IPS-18a (cell line): ENCODE measurements at regions not wholly inside any gene's neighbourhood (a gene's known extent, or its start where the extent isn't known, plus 50 kb on each side); places are given as distances from the start of the nearest gene placed in this dataset.

ENCODE experiments used
- H3K27ac ChIP-seq: one replicate; pipeline ENCODE4 v1.5.1; 2013; ENCODE audit warnings: low read length
- H3K27me3 ChIP-seq: one replicate; pipeline ENCODE4 v1.6.1; 2013; ENCODE audit warnings: mild to moderate bottlenecking, low read length; ENCODE audit not compliant: control insufficient read depth, insufficient read depth
- H3K36me3 ChIP-seq: one replicate; pipeline ENCODE4 v1.6.1; 2013; ENCODE audit warnings: low read depth, low read length; ENCODE audit not compliant: control insufficient read depth
- H3K4me1 ChIP-seq: one replicate; pipeline ENCODE4 v1.6.1; 2013; ENCODE audit warnings: low read depth, low read length; ENCODE audit not compliant: control insufficient read depth
- H3K4me3 ChIP-seq: one replicate; pipeline ENCODE4 v1.5.1; 2013; ENCODE audit warnings: low read length
- H3K9ac ChIP-seq: one replicate; pipeline ENCODE4 v1.6.1; 2013; ENCODE audit warnings: mild to moderate bottlenecking, low read length, moderate library complexity
- H3K9me3 ChIP-seq: one replicate; pipeline ENCODE4 v1.6.1; 2013; ENCODE audit warnings: low read depth, low read length; ENCODE audit not compliant: control insufficient read depth

- no peaks in the 10 kb centered on the region for H3K27me3 ChIP-seq
- H3K4me1 ChIP-seq, result no peaks in the 10 kb centered on the region
- no peak overlapping the region for H3K4me3 ChIP-seq
Observed at GRCh38 chr3:110895054-110895453, 176.6 kb upstream of the NECTIN3 start.

GRCh38 chr3:110897046-110897445 is 174.6 kb upstream of the NECTIN3 start:
- Histone ChIP-seq H3K4me3 (no peak overlapping the region), H3K27me3 (no peaks in the 10 kb centered on the region), H3K4me1 (no peaks in the 10 kb centered on the region), H3K36me3 (no peaks in the 10 kb centered on the region), H3K27ac (no peak overlapping the region), H3K9ac (no peak overlapping the region), H3K9me3 (peaks cover 2% of the 10 kb centered on the region)

More at GRCh38 chr3:110895054-110895453, 176.6 kb upstream of the NECTIN3 start:
- H3K27ac ChIP-seq, result no peak overlapping the region
- peaks cover 2% of the 10 kb centered on the region for H3K9me3 ChIP-seq
- H3K36me3 ChIP-seq, result no peaks in the 10 kb centered on the region
- no peak overlapping the region for H3K9ac ChIP-seq

- Histone ChIP-seq H3K9me3 (no peaks in the 10 kb centered on the region), H3K36me3 (no peaks in the 10 kb centered on the region), H3K4me1 (no peaks in the 10 kb centered on the region), H3K9ac (no peak overlapping the region), H3K4me3 (no peak overlapping the region), H3K27me3 (no peaks in the 10 kb centered on the region), H3K27ac (no peak overlapping the region)
Observed at GRCh38 chr3:110900576-110900975, 171.0 kb upstream of the NECTIN3 start.

GRCh38 chr3:110901536-110901935 is 170.1 kb upstream of the NECTIN3 start:
- no peaks in the 10 kb centered on the region for H3K27me3 ChIP-seq
- no peak overlapping the region for H3K4me3 ChIP-seq
- H3K36me3 ChIP-seq, result no peaks in the 10 kb centered on the region
- no peak overlapping the region for H3K9ac ChIP-seq
- no peak overlapping the region for H3K27ac ChIP-seq
- H3K9me3 ChIP-seq, result no peaks in the 10 kb centered on the region
- no peaks in the 10 kb centered on the region for H3K4me1 ChIP-seq

DNA sequence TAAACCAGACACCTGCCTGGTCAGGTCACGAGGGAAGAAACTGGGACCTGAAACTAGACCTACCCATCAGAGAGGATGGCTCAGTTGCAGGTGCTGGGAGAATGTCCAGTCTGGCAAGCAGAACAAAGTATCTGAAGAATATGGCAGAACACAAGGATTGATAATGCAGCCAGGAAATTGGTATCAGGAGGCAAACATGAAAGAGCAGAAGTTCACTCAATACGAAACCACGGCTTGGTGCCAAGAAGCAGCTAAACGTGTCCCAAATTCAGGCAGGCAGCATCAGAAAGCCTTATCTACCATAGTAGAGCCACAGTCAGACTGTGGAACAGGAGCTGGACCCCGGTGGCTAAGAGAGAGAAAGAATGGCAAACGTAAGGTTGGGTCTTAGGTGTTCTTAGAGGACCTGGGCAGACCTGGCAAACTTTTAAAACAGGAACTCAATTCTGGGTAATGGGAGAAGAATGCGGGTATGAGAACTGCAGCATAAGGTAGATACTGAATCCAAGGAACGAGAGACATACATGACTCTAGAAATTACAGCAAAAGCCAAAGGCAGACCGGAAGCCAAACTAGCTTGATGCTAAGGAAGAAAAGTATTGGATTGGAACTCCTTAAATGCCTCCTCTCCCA is 169.0 kb upstream of the NECTIN3 start:
- H3K4me1 ChIP-seq, result no peaks in the 10 kb centered on the region
- no peak overlapping the region for H3K27ac ChIP-seq
- H3K27me3 ChIP-seq, result no peaks in the 10 kb centered on the region
- H3K9me3 ChIP-seq, result no peaks in the 10 kb centered on the region
- no peaks in the 10 kb centered on the region for H3K36me3 ChIP-seq
- H3K9ac ChIP-seq, result no peak overlapping the region
- H3K4me3 ChIP-seq, result no peak overlapping the region

DNA sequence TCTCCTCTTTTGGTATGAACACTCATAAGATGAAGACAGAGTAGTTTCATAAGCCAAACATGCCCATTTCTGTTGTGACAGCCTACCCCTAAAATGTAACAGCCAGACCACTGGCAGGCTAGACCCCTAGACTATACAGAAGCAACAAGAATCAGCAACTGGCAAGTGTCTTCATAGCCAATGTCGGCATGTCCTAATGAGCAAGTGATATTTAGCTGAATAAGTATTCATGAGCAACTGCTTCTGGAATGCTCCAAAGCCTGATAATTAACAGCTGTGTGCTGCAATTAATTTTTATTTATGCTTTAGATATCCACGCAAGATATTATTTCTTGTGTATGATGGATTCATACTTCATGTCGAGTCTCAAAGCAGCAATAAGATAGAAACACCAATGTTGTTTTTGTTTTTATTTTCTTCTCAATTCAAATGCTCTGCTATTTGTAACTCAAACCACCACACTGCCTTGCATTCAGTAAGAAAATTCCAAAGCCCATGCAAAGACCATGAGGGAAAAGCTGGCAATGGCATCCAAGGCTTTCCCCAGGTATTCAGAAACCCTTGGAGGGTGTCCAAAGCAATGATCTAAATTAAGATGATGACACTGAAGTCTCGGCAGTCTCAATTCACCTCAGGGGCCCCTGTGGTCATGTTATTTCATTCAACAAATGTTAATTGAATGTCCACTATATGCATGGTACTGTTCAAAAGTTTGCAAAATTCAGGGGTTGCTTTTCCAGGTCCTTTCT is 167.7 kb upstream of the NECTIN3 start:
- Histone ChIP-seq H3K27me3 (no peaks in the 10 kb centered on the region), H3K27ac (no peak overlapping the region), H3K9ac (no peak overlapping the region), H3K36me3 (no peaks in the 10 kb centered on the region), H3K9me3 (no peaks in the 10 kb centered on the region), H3K4me1 (no peaks in the 10 kb centered on the region), H3K4me3 (no peak overlapping the region)

GRCh38 chr3:110904520-110904890 is 167.1 kb upstream of the NECTIN3 start:
- Histone ChIP-seq H3K27ac (no peak overlapping the region), H3K27me3 (no peaks in the 10 kb centered on the region), H3K36me3 (no peaks in the 10 kb centered on the region), H3K9me3 (no peaks in the 10 kb centered on the region), H3K4me3 (no peak overlapping the region), H3K9ac (no peak overlapping the region), H3K4me1 (no peaks in the 10 kb centered on the region)

GRCh38 chr3:110905121-110905520 is 166.5 kb upstream of the NECTIN3 start:
- H3K9me3 ChIP-seq, result no peaks in the 10 kb centered on the region
- no peaks in the 10 kb centered on the region for H3K36me3 ChIP-seq
- no peak overlapping the region for H3K27ac ChIP-seq
- no peak overlapping the region for H3K9ac ChIP-seq
- H3K4me3 ChIP-seq, result no peak overlapping the region
- no peaks in the 10 kb centered on the region for H3K27me3 ChIP-seq
- peaks cover 5% of the 10 kb centered on the region for H3K4me1 ChIP-seq

DNA sequence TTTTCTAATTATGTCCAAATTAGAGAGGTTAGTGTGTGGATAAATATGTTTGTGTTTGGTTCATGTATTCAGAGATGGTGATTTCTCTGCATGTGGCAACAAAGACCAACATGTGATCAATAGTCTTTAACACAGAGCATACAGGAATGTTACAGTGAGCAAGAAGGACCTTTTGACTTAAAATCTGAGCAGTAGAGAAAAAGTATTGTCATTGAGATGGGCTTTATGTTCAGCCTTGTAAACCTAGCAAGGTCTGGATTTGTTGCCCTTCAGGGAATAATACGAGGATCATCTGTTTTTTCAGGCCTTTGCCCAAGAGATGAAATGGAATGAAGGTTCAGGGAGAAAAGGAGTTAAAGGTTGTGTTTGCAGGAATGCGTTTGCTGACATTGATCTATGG is 161.8 kb upstream of the NECTIN3 start:
- Histone ChIP-seq H3K4me3 (no peak overlapping the region), H3K4me1 (peaks cover 9% of the 10 kb centered on the region), H3K9ac (no peak overlapping the region), H3K9me3 (no peaks in the 10 kb centered on the region), H3K27ac (no peak overlapping the region), H3K27me3 (no peaks in the 10 kb centered on the region), H3K36me3 (no peaks in the 10 kb centered on the region)

DNA sequence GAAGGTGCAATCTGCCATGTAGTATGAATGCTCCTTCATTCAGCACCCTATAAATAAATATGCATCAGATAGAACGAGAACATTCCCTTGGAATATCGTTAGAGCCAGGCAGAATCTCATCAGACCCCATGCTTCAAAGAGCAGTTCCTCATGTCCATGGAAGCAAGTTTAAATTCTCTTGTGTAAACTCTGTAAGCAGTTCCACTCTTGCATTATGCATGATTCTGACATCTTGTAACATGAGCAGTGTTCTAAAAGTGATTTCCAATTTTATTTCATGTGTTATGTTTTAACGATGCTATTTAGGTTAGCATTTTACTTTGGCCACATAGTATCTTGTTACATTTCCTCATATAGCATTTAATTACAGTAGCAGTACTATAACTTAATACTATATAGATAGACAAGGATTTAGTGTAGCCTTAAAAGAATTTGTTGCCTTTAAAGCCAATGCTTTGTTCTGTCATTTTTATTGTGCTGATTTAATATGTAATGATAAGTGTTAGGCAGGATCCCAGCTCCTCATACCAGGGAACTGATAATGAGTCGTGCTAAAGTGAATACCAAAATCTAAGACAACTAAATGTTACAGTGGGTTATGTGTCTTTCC is 161.2 kb upstream of the NECTIN3 start:
- Histone ChIP-seq H3K9ac (no peak overlapping the region), H3K4me1 (peaks cover 9% of the 10 kb centered on the region), H3K27me3 (no peaks in the 10 kb centered on the region), H3K4me3 (no peak overlapping the region), H3K9me3 (no peaks in the 10 kb centered on the region), H3K27ac (no peak overlapping the region), H3K36me3 (no peaks in the 10 kb centered on the region)

DNA sequence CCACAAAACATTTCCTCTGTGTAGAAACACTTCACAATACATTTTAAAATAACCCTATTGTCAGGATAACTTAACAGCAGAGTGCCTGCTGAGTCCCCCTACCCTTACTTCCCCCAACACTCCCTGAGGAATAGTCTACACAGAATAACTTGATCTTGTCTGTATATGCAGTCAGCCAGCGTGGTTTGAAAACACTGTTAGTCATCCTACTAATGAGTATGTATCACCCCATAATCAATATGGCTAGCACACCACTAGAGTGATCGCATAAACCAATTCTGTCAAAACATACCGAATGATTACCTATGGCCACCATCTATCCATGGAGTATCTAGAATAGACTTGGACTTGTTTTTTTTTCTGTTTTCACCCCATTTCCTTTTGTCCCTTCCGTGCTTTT is 152.7 kb upstream of the NECTIN3 start:
- no peak overlapping the region for H3K27ac ChIP-seq
- H3K4me1 ChIP-seq, result peaks cover 24% of the 10 kb centered on the region
- no peak overlapping the region for H3K9ac ChIP-seq
- no peak overlapping the region for H3K4me3 ChIP-seq
- H3K27me3 ChIP-seq, result no peaks in the 10 kb centered on the region
- H3K36me3 ChIP-seq, result no peaks in the 10 kb centered on the region
- peaks cover 8% of the 10 kb centered on the region for H3K9me3 ChIP-seq

DNA sequence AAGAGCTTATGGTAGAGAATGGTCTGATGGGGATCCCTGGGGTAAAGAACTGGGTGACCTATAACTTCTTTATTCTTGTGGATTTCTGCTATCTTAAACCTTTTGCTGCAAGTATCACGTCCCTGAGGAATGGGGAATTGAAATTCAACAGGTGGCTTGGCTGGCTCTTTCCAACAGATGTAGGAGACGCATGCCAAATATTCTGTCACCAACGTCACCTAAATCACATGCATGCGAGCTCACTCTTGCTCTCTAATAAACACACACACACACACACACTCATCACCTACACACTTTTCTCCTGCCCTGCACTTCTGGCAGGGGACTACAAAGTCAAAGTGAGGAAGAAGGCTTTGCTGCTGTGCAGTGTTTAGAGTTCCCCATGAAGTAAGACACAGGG is 145.8 kb upstream of the NECTIN3 start:
- no peaks in the 10 kb centered on the region for H3K27me3 ChIP-seq
- no peaks in the 10 kb centered on the region for H3K36me3 ChIP-seq
- H3K9ac ChIP-seq, result no peak overlapping the region
- no peaks in the 10 kb centered on the region for H3K9me3 ChIP-seq
- H3K4me3 ChIP-seq, result no peak overlapping the region
- no peaks in the 10 kb centered on the region for H3K4me1 ChIP-seq
- H3K27ac ChIP-seq, result no peak overlapping the region
